Neural progenitor cell (in vitro differentiated cells): ENCODE measurements at regions not wholly inside any gene's neighbourhood (a gene's known extent, or its start where the extent isn't known, plus 50 kb on each side); places are given as distances from the start of the nearest gene placed in this dataset.
A peak's percentile ranks its signal among the peaks of the same experiment; 100 is the strongest.

Experiments used
- DNase-seq: peaks from one replicate; pipeline ENCODE4 v3.0.0-alpha.2; 2016; ENCODE audit warnings: low spot score
- H2AFZ ChIP-seq: fragments of 200-600 bp; sonication (generic); replicated peaks from 2 replicates; pipeline ENCODE4 v1.6.1; 2016; ENCODE audit warnings: antibody characterized with exemption
- H3F3A ChIP-seq: fragments of 200-600 bp; sonication (generic); 2 replicates; pipeline ENCODE4 v1.6.1; 2016; ENCODE audit warnings: antibody characterized with exemption, low read depth
- H3K27ac ChIP-seq: fragments of 200-600 bp; sonication (generic); 2 replicates; pipeline ENCODE4 v1.5.1; 2016; ENCODE audit warnings: mild to moderate bottlenecking
- H3K27me3 ChIP-seq: fragments of 200-600 bp; sonication (generic); 2 replicates; pipeline ENCODE4 v1.6.1; 2016; ENCODE audit warnings: mild to moderate bottlenecking, moderate library complexity
- H3K36me3 ChIP-seq: fragments of 200-600 bp; sonication (generic); 2 replicates; pipeline ENCODE4 v1.5.1; 2016
- H3K4me1 ChIP-seq: fragments of 200-600 bp; sonication (generic); 2 replicates; pipeline ENCODE4 v1.6.1; 2016; ENCODE audit warnings: mixed run types
- H3K4me2 ChIP-seq: fragments of 200-600 bp; sonication (generic); 2 replicates; pipeline ENCODE4 v1.6.1; 2016
- H3K4me3 ChIP-seq: fragments of 200-600 bp; sonication (generic); 2 replicates; pipeline ENCODE4 v1.5.1; 2016
- H3K79me2 ChIP-seq: fragments of 200-600 bp; sonication (generic); 2 replicates; pipeline ENCODE4 v1.6.1; 2016; ENCODE audit warnings: low read depth
- H3K9ac ChIP-seq: fragments of 200-600 bp; sonication (generic); 2 replicates; pipeline ENCODE4 v1.6.1; 2016
- H3K9me3 ChIP-seq: fragments of 200-600 bp; sonication (generic); 2 replicates; pipeline ENCODE4 v1.5.1; 2016; ENCODE audit warnings: low read depth
- H4K20me1 ChIP-seq: fragments of 200-600 bp; sonication (generic); 2 replicates; pipeline ENCODE4 v1.6.1; 2016; ENCODE audit warnings: low read depth
- H3K27ac Mint-ChIP-seq: 3 replicates; pipeline ENCODE4 v1.8.0; 2021; ENCODE audit warnings: mixed read lengths
- H3K27me3 Mint-ChIP-seq: 2 replicates; pipeline ENCODE4 v1.8.0; 2022; ENCODE audit warnings: low read depth, mild to moderate bottlenecking, inconsistent platforms, moderate library complexity, mixed read lengths; ENCODE audit not compliant: insufficient read depth
- H3K36me3 Mint-ChIP-seq: 3 replicates; pipeline ENCODE4 v1.8.0; 2021; ENCODE audit warnings: mixed read lengths
- H3K4me1 Mint-ChIP-seq: 3 replicates; pipeline ENCODE4 v1.8.0; 2021; ENCODE audit warnings: mixed read lengths
- H3K4me3 Mint-ChIP-seq: 3 replicates; pipeline ENCODE4 v1.8.0; 2021; ENCODE audit warnings: mild to moderate bottlenecking, moderate library complexity, mixed read lengths
- H3K9me3 Mint-ChIP-seq: 3 replicates; pipeline ENCODE4 v1.8.0; 2020; ENCODE audit warnings: mixed read lengths
- EZH2 ChIP-seq: fragments of 200-600 bp; sonication (generic); IDR thresholded peaks from 2 replicates; pipeline ENCODE4 v1.6.1; 2017; ENCODE audit warnings: antibody characterized with exemption, mild to moderate bottlenecking, moderate library complexity
- EZH2phosphoT487 ChIP-seq: fragments of 200-600 bp; sonication (generic); IDR thresholded peaks from 2 replicates; pipeline ENCODE4 v1.6.1; 2017; ENCODE audit warnings: antibody characterized with exemption
- TF ChIP-seq, protein P1 (sequence below): fragments of 200-600 bp; sonication (generic); IDR thresholded peaks from 2 replicates; pipeline ENCODE4 v1.5.1; 2017; ENCODE audit warnings: antibody characterized with exemption, mild to moderate bottlenecking

DNA sequence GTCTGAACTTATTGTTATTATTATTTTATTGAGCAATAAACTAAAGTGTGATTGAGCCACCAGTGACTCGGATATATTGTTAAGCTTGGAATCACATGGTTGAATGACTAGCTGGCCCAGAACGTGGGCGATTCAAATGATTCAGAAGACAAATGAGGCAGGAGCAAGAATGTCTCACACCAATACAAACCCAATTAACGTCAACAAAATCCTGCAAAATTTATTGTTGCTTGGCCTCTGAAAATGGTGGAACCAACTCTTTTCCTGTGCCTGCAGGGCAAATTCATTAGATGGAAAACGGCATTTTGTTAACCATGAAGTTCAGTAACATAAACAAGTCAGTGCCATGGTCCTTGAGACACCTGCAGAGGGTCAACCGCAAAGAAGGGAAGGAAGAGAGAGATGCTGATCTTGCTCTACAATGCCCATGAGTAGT, 482.0 kb downstream of the SETD4 start:
- Histone ChIP-seq H3K4me3 (no peak overlapping the region), H3K79me2 (no peaks in the 10 kb centered on the region), H3K9ac (no peak overlapping the region), H3F3A (no peaks in the 10 kb centered on the region), H2AFZ (no peak overlapping the region), H3K27me3 (no peaks in the 10 kb centered on the region), H3K4me2 (no peak overlapping the region), H4K20me1 (no peaks in the 10 kb centered on the region), H3K9me3 (no peaks in the 10 kb centered on the region), H3K27ac (no peak overlapping the region), H3K36me3 (no peaks in the 10 kb centered on the region), H3K4me1 (no peaks in the 10 kb centered on the region)
- no peak for TF ChIP-seq EZH2phosphoT487
- TF ChIP-seq, protein P1, sequence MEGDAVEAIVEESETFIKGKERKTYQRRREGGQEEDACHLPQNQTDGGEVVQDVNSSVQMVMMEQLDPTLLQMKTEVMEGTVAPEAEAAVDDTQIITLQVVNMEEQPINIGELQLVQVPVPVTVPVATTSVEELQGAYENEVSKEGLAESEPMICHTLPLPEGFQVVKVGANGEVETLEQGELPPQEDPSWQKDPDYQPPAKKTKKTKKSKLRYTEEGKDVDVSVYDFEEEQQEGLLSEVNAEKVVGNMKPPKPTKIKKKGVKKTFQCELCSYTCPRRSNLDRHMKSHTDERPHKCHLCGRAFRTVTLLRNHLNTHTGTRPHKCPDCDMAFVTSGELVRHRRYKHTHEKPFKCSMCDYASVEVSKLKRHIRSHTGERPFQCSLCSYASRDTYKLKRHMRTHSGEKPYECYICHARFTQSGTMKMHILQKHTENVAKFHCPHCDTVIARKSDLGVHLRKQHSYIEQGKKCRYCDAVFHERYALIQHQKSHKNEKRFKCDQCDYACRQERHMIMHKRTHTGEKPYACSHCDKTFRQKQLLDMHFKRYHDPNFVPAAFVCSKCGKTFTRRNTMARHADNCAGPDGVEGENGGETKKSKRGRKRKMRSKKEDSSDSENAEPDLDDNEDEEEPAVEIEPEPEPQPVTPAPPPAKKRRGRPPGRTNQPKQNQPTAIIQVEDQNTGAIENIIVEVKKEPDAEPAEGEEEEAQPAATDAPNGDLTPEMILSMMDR = no peak
- no peak for TF ChIP-seq EZH2
- H3K4me3 Mint-ChIP-seq = no peak overlapping the region
- peaks cover 6% of the 10 kb centered on the region for H3K4me1 Mint-ChIP-seq
- DNase-seq = no peak
- H3K27ac Mint-ChIP-seq = no peak overlapping the region
- H3K27me3 Mint-ChIP-seq = peaks cover 6% of the 10 kb centered on the region
- H3K36me3 Mint-ChIP-seq = no peaks in the 10 kb centered on the region
- H3K9me3 Mint-ChIP-seq = no peaks in the 10 kb centered on the region

DNA sequence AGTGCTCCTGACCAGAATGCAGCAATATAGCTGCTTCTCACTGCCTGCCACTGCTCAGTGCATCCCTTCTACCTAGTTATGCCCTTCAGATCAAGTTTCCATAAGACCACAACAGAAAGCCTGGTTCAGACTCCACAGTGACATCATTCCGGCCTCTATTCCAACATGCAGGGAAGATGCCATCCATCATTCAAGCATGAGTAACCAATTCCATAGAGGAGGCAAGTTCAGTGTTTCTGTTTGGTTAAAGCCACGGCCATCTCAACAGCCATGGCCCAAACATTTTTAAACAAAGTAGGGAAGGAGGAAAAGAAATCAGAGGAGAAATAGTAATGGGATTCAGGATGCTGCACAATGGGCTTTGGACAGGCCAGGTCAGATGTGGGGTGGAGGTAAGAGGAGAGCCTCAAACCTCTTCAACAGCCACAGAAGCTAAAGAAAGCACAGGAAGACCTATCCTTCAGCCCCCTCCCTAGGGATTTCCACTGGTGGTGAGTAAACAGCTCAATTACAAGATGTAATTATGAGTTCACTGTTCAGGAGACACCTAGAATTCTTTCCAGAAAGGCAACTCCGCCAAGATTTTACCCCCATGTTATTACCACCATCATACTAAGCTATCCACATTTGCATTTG, 484.9 kb downstream of the SETD4 start:
- Histone ChIP-seq H3K9me3 (no peaks in the 10 kb centered on the region), H3K79me2 (no peaks in the 10 kb centered on the region), H3K4me1 (no peaks in the 10 kb centered on the region), H3K4me3 (no peak overlapping the region), H3K4me2 (no peak overlapping the region), H2AFZ (no peak overlapping the region), H3K36me3 (no peaks in the 10 kb centered on the region), H3K27me3 (no peaks in the 10 kb centered on the region), H3F3A (no peaks in the 10 kb centered on the region), H3K9ac (no peak overlapping the region), H4K20me1 (no peaks in the 10 kb centered on the region), H3K27ac (no peak overlapping the region)
- Mint-ChIP-seq H3K9me3 (no peaks in the 10 kb centered on the region), H3K4me1 (peaks cover 4% of the 10 kb centered on the region), H3K27me3 (peaks cover 3% of the 10 kb centered on the region), H3K36me3 (no peaks in the 10 kb centered on the region), H3K27ac (no peak overlapping the region), H3K4me3 (no peak overlapping the region)
- TF ChIP-seq EZH2 = no peak
- TF ChIP-seq, protein P1 = no peak
- no peak for TF ChIP-seq EZH2phosphoT487
- no peak for DNase-seq

DNA sequence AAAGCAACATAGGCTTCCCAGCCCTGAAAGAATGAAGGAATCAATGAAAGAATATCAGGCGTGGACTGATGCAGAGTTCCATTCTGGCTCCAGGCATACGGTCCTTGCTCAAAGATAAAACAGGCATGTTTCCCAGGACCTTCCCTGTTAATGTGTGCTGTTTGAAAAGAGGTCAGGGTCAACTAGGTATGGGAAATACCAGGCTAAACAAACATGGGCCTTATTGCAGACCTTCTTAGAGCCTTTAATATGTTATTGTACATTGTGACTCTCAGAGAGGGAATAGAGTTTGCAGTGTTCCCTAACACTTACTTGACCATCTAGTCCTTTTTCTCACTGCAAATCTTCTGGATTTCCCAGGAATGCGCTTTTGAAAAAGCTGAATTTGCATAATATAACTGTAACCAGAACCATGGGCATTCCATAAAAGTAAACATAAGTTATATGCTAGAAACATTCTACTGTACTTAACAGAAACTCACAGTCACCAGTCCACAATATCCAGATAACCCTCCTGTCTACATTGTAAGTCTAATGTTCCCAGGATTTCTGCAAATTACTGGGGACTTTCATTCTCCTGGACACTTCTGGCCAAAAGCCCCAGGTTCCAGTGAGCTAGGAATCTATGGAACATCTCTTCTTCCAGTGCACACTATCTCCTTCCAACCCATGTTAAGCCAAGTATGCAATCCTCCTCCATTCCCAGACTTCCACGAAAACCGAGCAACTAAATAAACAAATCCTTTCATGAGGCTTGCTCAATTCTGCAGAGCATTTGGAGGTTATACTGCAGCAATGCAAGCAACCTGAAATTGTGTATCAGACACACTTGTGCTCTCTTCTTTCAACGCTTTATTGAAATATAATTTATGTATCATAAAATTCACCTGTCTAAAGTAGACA, 486.6 kb downstream of the SETD4 start:
- Mint-ChIP-seq H3K4me1 (no peaks in the 10 kb centered on the region), H3K27ac (no peak overlapping the region), H3K36me3 (no peaks in the 10 kb centered on the region), H3K9me3 (no peaks in the 10 kb centered on the region), H3K27me3 (no peaks in the 10 kb centered on the region), H3K4me3 (no peak overlapping the region)
- no peaks in the 10 kb centered on the region for H3K36me3 ChIP-seq
- no peak overlapping the region for H2AFZ ChIP-seq
- no peaks in the 10 kb centered on the region for H3K4me1 ChIP-seq
- no peak for DNase-seq
- no peak for TF ChIP-seq EZH2
- H3K79me2 ChIP-seq = no peaks in the 10 kb centered on the region
- H3K27ac ChIP-seq = no peak overlapping the region
- H3K4me2 ChIP-seq = no peak overlapping the region
- no peaks in the 10 kb centered on the region for H3F3A ChIP-seq
- H3K27me3 ChIP-seq = no peaks in the 10 kb centered on the region
- no peaks in the 10 kb centered on the region for H3K9me3 ChIP-seq
- H3K4me3 ChIP-seq = no peak overlapping the region
- H3K9ac ChIP-seq = no peak overlapping the region
- H4K20me1 ChIP-seq = no peaks in the 10 kb centered on the region

DNA sequence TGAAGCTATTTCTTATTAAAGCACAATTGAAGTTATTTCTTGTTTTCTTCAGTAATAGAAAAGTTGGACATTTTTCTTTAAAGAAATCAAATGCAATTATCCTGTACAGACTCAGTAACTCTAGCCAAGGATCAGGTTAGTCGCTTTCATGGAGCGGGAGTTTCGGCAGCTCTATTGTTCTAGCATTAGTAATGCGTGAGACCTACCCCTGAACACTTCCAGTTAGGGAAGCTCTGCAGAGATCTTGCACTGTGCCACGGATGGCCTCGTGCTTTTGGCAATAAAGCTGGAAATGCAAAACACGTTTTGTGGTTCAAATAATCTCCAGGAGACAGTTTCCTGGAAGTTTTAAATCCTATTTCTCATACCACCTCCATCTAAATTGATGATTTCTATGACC, 488.4 kb downstream of the SETD4 start:
- Histone ChIP-seq H3K9ac (no peak overlapping the region), H3K4me2 (no peak overlapping the region), H3F3A (no peaks in the 10 kb centered on the region), H3K79me2 (no peaks in the 10 kb centered on the region), H2AFZ (no peak overlapping the region), H3K27me3 (no peaks in the 10 kb centered on the region), H3K36me3 (no peaks in the 10 kb centered on the region), H3K4me3 (no peak overlapping the region), H3K27ac (no peak overlapping the region), H3K4me1 (no peaks in the 10 kb centered on the region), H4K20me1 (no peaks in the 10 kb centered on the region), H3K9me3 (no peaks in the 10 kb centered on the region)
- H3K27me3 Mint-ChIP-seq = no peaks in the 10 kb centered on the region
- peak; percentile 40 for DNase-seq
- H3K4me3 Mint-ChIP-seq = no peak overlapping the region
- no peak overlapping the region for H3K27ac Mint-ChIP-seq
- H3K4me1 Mint-ChIP-seq = no peaks in the 10 kb centered on the region
- no peaks in the 10 kb centered on the region for H3K36me3 Mint-ChIP-seq
- TF ChIP-seq EZH2 (no peak), EZH2phosphoT487 (no peak)
- TF ChIP-seq, protein P1 = no peak
- H3K9me3 Mint-ChIP-seq = no peaks in the 10 kb centered on the region
